Islet of Langerhans (tissue), 1 donor: ENCODE measurements at regions not wholly inside any gene's neighbourhood (a gene's known extent, or its start where the extent isn't known, plus 50 kb on each side); places are given as distances from the start of the nearest gene placed in this dataset.
A peak's percentile ranks its signal among the peaks of the same experiment; 100 is the strongest.

Experiments
- FAIRE-seq: peaks from one replicate; lab custom pipeline; 2011; peaks lifted over from hg19 to GRCh38; lab: Jason Lieb, UNC

- no peak for FAIRE-seq
These were observed 313.2 kb downstream of the PIK3C3 start for GRCh38 chr18:42268186-42268725.

DNA sequence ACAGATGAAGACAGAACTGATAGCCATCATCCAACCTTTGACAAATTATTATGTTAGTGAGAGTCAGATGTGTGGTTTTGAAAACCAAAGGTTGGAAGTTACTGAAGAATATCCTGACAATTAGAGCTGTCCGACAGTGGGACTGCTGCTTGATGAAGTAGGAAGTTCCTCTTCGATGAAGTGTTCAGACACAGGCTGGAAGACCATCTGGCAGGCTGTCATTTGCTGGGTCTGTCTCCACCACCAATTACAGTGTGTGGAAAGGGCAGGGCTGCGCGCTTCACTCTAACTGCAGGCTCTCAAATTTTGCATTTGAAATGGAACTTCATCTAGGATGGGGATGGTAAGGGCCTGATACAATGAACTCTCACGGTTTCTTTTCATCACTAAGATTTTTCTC lies 313.8 kb downstream of the PIK3C3 start:
- FAIRE-seq = no peak

- FAIRE-seq = peak; percentile 55
These were observed 316.8 kb downstream of the PIK3C3 start for GRCh38 chr18:42271647-42272414.

DNA sequence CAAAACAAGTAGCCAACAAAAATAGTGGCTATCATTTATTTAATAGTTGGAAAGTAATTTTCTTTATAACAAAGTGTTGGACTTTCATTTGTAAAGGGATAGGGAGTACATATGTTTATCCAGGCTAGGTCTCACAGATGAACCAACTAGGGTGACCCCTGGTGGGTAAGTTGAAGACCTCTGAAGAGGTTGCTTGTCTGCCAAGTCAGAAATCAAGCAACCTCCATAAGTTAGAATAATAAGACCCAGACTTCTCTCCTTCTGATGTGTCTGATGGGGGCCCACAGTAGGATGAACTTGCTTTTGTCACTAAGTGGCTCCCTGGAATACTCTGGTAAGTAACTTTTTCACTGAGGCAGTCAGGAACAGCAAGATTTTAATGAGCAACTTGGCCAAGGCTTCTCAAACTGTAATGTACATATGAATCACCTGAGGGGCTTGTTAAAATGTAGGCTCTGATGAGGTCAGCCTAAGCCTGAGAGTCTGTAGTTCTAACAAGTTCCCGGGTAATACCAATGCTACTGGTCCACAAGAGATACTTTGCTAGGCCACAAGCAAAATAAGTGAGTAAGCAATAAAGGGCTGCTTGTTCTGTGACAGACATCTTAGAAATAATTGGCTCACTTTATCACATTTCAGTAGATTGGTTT lies 319.6 kb downstream of the PIK3C3 start:
- FAIRE-seq = no peak

- no peak for FAIRE-seq
These were observed 320.1 kb downstream of the PIK3C3 start for GRCh38 chr18:42275138-42275535.

DNA sequence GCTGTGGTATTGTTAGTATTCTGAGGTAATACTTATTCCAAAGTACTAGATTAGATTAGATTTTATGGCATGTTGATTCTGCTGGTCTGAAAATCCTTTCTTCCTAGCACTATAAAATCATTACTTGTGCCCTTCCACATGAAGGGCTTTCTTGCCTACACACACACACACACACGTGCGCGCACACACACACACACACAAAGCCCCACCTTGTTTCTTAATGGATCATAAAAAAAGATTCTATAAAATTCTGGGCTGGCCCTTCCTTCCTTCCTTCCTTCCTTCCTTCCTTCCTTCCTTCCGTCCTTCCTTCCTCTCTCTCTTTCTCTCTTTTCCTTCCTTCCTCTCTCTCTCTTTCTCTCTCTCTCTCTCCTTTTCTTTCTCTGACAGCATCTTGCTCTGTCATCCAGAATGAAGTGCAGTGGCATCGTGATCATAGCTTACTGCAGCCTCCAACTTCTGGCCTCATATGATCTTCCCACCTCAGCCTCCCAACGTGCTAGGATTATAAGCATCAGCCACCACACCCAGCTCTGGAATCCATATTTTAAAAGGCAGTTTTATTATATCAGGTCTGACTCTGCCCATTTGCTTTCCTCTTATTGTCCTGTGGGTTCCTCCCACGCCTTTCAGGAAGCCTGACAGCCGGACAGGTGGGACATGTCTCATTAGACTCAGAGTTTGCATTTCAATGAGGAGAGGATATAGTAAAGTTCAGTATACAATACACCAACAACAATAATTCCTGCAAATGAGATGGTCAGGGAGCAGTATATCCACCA lies 321.1 kb downstream of the PIK3C3 start:
- FAIRE-seq = no peak

GRCh38 chr18:42281124-42281523 lies 326.1 kb downstream of the PIK3C3 start:
- FAIRE-seq = no peak

- FAIRE-seq = no peak
These were observed 326.8 kb downstream of the PIK3C3 start for GRCh38 chr18:42281851-42282250.

DNA sequence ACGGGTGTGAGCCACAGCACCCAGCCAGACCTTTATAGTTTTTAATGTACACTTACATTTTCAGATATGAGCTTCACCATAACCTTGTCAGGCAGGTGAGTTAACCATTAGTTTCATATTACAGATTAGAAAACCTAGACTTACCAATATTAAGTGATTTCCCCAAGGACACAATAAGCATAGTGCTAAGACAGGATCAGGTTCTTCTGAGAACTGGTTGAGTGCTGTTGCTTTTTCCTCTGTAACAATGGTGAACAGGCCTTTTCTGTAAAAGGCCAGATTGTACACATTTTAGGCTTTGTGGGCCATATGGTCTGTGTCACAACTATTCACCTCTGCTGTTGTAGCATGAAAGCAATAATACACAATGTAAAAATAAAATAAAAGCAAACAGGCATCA lies 332.0 kb downstream of the PIK3C3 start:
- FAIRE-seq = no peak

DNA sequence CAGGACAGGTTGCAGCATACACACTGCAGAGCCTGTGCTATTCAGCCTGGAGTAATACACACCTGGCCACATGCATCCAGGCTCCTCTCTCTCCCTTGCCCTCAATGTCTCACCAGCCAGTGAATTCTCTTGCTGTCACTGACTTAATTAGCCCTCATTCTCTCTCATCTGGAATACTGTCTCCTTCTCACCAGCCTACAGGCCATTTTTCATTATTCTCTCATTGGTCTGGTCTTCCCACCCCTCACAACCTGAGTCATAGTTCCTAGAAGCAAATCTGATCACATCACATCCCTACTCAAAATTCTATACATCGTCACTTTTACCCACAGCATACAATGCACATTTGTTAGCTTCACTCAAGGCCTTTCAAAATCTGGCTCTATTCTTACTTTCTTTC lies 333.1 kb downstream of the PIK3C3 start:
- FAIRE-seq = no peak

DNA sequence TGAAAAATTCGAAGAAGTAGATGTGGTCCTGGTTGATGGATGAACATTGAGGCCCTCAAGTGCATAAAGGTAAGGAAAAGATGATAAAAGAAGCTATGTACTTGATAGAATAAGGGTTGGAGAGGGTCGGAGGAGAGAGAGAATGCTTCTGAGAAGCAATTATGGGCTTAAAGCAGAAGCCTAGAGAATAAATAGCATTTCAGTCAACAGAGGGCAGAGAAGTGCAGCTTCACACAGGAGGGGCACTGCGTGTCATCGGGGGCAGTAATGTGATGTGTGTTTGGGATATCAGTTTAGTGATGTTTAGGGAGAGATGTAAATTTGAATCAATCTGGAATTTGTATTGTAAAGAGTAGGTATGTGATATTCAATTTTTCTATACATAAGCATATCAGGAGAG lies 334.5 kb downstream of the PIK3C3 start:
- no peak for FAIRE-seq

DNA sequence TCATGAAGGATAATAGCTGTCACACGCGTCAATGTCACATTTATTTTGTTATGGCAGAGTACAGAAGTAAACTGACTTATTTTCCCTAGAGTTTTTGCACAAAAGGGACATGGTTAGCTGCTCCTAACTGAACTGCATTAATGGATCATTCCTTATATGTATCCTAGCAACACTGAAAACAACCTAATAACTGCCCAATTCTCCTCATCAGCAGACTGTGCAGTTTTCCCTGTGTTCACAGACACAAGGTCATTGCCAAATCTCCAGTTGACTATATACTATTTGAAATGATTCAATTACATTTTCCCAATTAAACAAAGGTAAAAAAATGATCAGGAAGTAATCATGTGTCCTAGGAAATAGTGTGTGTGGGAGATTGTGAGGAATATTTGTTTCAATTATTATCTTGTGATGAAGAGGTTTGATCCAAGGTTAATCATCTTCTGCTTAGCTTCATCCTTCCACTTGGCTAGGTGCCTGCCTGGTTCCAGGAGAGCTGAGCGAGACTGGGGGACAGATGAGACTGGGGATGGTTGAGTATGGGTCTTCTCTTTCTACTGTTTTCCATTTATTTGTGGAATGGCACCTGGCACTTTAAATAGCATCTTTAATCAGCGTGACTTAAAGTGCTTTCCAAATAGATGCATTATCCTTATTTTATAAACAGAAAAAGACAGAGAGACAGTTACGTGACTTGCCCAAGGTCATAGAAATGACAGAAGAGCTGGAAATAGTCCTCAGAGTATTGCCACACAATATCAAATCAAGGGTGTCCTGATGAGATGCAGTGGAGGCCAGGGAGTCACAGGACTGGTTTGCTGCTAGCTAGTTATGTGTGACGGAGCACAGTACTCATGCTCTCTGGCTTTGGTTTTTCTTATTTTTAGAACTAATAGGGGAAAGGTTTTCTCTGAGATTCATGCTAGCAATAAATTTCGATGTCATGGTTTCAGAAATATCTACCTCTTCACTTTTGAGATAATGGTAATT lies 335.6 kb downstream of the PIK3C3 start:
- peak; percentile 86 for FAIRE-seq

DNA sequence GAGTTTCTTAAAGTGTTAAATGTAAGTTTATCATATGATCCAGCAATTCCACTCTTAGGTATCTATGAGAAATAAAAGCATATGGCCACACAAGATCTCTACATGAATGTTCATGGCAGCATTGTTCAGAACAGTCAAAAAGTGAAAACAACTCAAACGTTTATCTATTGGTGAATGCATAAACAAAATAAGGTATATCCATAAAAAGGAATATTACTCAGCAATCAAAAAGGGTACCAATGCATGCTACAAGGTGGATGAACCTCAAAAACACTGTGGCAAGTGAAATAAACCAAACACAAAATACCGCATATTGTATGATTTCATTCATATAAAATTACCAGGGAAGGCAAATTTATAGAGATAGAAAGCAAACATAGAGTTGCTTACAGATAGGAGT lies 337.6 kb downstream of the PIK3C3 start:
- FAIRE-seq = no peak

- no peak for FAIRE-seq
These were observed 341.2 kb downstream of the PIK3C3 start for GRCh38 chr18:42296192-42296591.

GRCh38 chr18:42296723-42297122 lies 341.7 kb downstream of the PIK3C3 start:
- no peak for FAIRE-seq

- FAIRE-seq = peak; percentile 93
These were observed 344.0 kb downstream of the PIK3C3 start for GRCh38 chr18:42298759-42299675.

GRCh38 chr18:42305869-42306593 lies 351.0 kb downstream of the PIK3C3 start:
- no peak for FAIRE-seq

- FAIRE-seq = peak; percentile 53
These were observed 351.6 kb downstream of the PIK3C3 start for GRCh38 chr18:42306594-42306980.

DNA sequence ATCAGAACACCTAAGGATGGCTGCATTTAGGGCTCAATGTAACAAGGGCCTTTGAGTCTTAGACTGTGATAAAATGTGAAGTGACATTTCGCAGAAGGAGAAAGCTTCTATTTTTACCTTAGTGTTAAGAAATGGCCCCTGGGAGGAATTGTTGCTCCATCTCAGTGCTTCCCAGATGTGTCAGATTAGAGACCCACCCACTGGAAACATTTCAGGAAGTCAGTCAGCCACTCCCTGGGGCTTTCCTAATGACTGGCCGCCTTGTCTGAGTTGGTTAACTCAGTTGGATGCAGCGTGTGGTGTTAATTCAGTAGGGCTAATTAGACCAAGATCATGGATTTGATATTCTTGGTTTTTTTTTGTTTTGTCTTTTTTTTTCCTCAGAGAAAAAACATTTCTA lies 355.9 kb downstream of the PIK3C3 start:
- FAIRE-seq = no peak

- FAIRE-seq = no peak
These were observed 371.7 kb downstream of the PIK3C3 start for GRCh38 chr18:42326752-42327151.
